HG03432 (cell line): ENCODE measurements at regions not wholly inside any gene's neighbourhood (a gene's known extent, or its start where the extent isn't known, plus 50 kb on each side); places are given as distances from the start of the nearest gene placed in this dataset.
"Not testable (repeated sequence)": the region's sequence is repeated elsewhere in the genome, so short reads cannot be mapped to it uniquely, and the experiment has no call there.

Experiments used
- ATAC-seq: cut with Tn5 transposase; IDR thresholded peaks from one replicate; pipeline ENCODE4 v1.9.1; 2021; ENCODE audit warnings: mild to moderate bottlenecking, moderate library complexity; ENCODE audit not compliant: unreplicated experiment

GRCh38 chr3:16070707-16071106 is 103.8 kb upstream of the GALNT15 start:
- no peak for ATAC-seq

GRCh38 chr3:16071206-16071605 is 103.3 kb upstream of the GALNT15 start:
- no peak for ATAC-seq

GRCh38 chr3:16072420-16073110 is 101.9 kb upstream of the GALNT15 start:
- no peak for ATAC-seq

GRCh38 chr3:16073203-16073602 is 101.3 kb upstream of the GALNT15 start:
- no peak for ATAC-seq

- not testable (repeated sequence) for ATAC-seq
Measured at GRCh38 chr3:16073990-16074671, 100.3 kb upstream of the GALNT15 start.

- no peak for ATAC-seq
Measured at GRCh38 chr3:16075647-16076046, 98.8 kb upstream of the GALNT15 start.

GRCh38 chr3:16076564-16076963 is 97.9 kb upstream of the GALNT15 start:
- no peak for ATAC-seq

- not testable (repeated sequence) for ATAC-seq
Measured at GRCh38 chr3:16077146-16077545, 97.3 kb upstream of the GALNT15 start.

- not testable (repeated sequence) for ATAC-seq
Measured at GRCh38 chr3:16077681-16078080, 96.8 kb upstream of the GALNT15 start.

GRCh38 chr3:16079519-16079918 is 95.0 kb upstream of the GALNT15 start:
- no peak for ATAC-seq

- no peak for ATAC-seq
Measured at GRCh38 chr3:16081661-16082060, 92.8 kb upstream of the GALNT15 start.

- ATAC-seq, result no peak
Measured at GRCh38 chr3:16084887-16085286, 89.6 kb upstream of the GALNT15 start.

GRCh38 chr3:16085410-16085809 is 89.1 kb upstream of the GALNT15 start:
- no peak for ATAC-seq

GRCh38 chr3:16085884-16086608 is 88.4 kb upstream of the GALNT15 start:
- no peak for ATAC-seq

- no peak for ATAC-seq
Measured at GRCh38 chr3:16086690-16087089, 87.8 kb upstream of the GALNT15 start.

- ATAC-seq, result no peak
Measured at GRCh38 chr3:16088496-16088895, 86.0 kb upstream of the GALNT15 start.

- ATAC-seq, result no peak
Measured at GRCh38 chr3:16089521-16089920, 85.0 kb upstream of the GALNT15 start.

GRCh38 chr3:16090024-16090423 is 84.5 kb upstream of the GALNT15 start:
- no peak for ATAC-seq

GRCh38 chr3:16090706-16091105 is 83.8 kb upstream of the GALNT15 start:
- no peak for ATAC-seq

GRCh38 chr3:16092923-16093322 is 81.6 kb upstream of the GALNT15 start:
- ATAC-seq, result no peak

- ATAC-seq, result no peak
Measured at GRCh38 chr3:16101295-16102186, 72.9 kb upstream of the GALNT15 start.
